IMR-90 (cell line): ENCODE measurements at regions not wholly inside any gene's neighbourhood (a gene's known extent, or its start where the extent isn't known, plus 50 kb on each side); places are given as distances from the start of the nearest gene placed in this dataset.

Experiments
- MAZ ChIP-seq: IDR thresholded peaks from 2 replicates; pipeline ENCODE4 v1.6.1; 2012; ENCODE audit warnings: low read depth, mild to moderate bottlenecking, low read length, improper control_type of control experiment, moderate library complexity, borderline replicate concordance
- NFE2L2 ChIP-seq: fragments of 150-350 bp; IDR thresholded peaks from 2 replicates; pipeline ENCODE4 v1.6.1; 2016; ENCODE audit warnings: low read depth, mild to moderate bottlenecking, low read length
- POLR2A ChIP-seq: IDR thresholded peaks from 2 replicates; pipeline ENCODE4 v1.6.1; 2012; ENCODE audit warnings: mild to moderate bottlenecking, low read depth, low read length
- RAD21 ChIP-seq: IDR thresholded peaks from 2 replicates; pipeline ENCODE4 v1.6.1; 2012; ENCODE audit warnings: low read length, improper control_type of control experiment
- SMC3 ChIP-seq: fragments of 150-350 bp; IDR thresholded peaks from 2 replicates; pipeline ENCODE4 v1.6.1; 2016; ENCODE audit warnings: low read depth, mild to moderate bottlenecking, antibody characterized with exemption, low read length, moderate library complexity
- TF ChIP-seq, protein P1 (sequence below): conservative IDR thresholded peaks from 2 replicates; pipeline ENCODE4 v1.5.1; 2012; ENCODE audit warnings: mild to moderate bottlenecking, low read depth, low read length, improper control_type of control experiment
- TF ChIP-seq, protein P2 (sequence below): fragments of 150-350 bp; IDR thresholded peaks from 2 replicates; pipeline ENCODE4 v1.6.1; 2017; ENCODE audit warnings: mild to moderate bottlenecking, antibody characterized with exemption, low read length, low read depth

DNA sequence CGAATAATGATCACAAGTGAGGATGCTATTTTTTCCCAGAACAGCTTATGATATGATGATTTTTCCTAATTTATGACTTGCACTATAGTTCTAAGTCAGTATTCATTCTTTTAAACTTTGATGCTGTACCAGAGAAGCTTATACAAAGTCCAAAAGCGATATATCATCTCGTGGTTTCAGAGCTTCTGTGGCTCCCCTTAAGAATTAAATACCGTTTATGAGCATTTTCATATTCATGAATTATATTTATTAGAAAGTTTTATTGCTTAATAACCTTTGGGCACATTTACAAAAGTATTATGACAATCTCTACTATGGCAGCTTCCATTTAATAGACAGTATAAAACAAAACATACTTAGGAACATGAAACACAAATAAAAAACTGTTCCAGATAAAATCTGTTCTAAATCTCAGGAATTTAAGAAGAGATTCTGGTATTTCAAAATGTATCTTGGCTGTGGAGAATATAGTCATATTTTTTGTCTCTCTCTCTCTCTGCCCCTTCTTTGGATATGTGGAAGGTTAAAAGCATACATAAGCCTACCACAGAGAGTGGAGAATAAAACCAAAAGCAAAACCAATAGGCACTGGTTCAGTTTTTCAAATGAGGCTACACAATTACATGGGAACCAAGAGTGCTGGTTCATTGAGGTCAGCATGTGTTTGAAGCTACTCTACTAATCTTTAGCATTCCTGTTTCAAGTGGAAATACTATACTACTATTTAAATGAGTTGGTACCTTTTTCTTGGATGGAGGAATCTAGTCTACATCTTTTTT lies 884.5 kb upstream of the GJE1 start:
- TF ChIP-seq, protein P1, sequence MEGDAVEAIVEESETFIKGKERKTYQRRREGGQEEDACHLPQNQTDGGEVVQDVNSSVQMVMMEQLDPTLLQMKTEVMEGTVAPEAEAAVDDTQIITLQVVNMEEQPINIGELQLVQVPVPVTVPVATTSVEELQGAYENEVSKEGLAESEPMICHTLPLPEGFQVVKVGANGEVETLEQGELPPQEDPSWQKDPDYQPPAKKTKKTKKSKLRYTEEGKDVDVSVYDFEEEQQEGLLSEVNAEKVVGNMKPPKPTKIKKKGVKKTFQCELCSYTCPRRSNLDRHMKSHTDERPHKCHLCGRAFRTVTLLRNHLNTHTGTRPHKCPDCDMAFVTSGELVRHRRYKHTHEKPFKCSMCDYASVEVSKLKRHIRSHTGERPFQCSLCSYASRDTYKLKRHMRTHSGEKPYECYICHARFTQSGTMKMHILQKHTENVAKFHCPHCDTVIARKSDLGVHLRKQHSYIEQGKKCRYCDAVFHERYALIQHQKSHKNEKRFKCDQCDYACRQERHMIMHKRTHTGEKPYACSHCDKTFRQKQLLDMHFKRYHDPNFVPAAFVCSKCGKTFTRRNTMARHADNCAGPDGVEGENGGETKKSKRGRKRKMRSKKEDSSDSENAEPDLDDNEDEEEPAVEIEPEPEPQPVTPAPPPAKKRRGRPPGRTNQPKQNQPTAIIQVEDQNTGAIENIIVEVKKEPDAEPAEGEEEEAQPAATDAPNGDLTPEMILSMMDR = no peak
- TF ChIP-seq, protein P2, sequence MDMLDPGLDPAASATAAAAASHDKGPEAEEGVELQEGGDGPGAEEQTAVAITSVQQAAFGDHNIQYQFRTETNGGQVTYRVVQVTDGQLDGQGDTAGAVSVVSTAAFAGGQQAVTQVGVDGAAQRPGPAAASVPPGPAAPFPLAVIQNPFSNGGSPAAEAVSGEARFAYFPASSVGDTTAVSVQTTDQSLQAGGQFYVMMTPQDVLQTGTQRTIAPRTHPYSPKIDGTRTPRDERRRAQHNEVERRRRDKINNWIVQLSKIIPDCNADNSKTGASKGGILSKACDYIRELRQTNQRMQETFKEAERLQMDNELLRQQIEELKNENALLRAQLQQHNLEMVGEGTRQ = no peak
- TF ChIP-seq POLR2A = no peak
- no peak for TF ChIP-seq NFE2L2
- TF ChIP-seq SMC3 = no peak
- TF ChIP-seq MAZ = no peak
- TF ChIP-seq RAD21 = no peak
